Ishikawa (cell line): ENCODE measurements at regions not wholly inside any gene's neighbourhood (a gene's known extent, or its start where the extent isn't known, plus 50 kb on each side); places are given as distances from the start of the nearest gene placed in this dataset.

Source experiments
- CEBPB ChIP-seq: IDR thresholded peaks from 2 replicates; pipeline ENCODE4 v1.6.1; 2012
- CREB1 ChIP-seq: IDR thresholded peaks from 2 replicates; pipeline ENCODE4 v1.6.1; 2012; ENCODE audit warnings: low read depth
- EP300 ChIP-seq: IDR thresholded peaks from 2 replicates; pipeline ENCODE4 v1.6.1; 2012; ENCODE audit warnings: borderline replicate concordance
- FOXM1 ChIP-seq: IDR thresholded peaks from 2 replicates; pipeline ENCODE4 v1.6.1; 2012; ENCODE audit warnings: low read depth, borderline replicate concordance
- MAX ChIP-seq: IDR thresholded peaks from 2 replicates; pipeline ENCODE4 v1.6.1; 2012
- NFIC ChIP-seq: IDR thresholded peaks from 2 replicates; pipeline ENCODE4 v1.6.1; 2012
- RAD21 ChIP-seq: IDR thresholded peaks from 2 replicates; pipeline ENCODE4 v1.6.1; 2012; ENCODE audit warnings: low read depth
- TAF1 ChIP-seq: IDR thresholded peaks from 2 replicates; pipeline ENCODE4 v1.6.1; 2012; ENCODE audit warnings: low read depth, mild to moderate bottlenecking
- TEAD4 ChIP-seq: IDR thresholded peaks from 2 replicates; pipeline ENCODE4 v1.6.1; 2012
- YY1 ChIP-seq: IDR thresholded peaks from 2 replicates; pipeline ENCODE4 v1.6.1; 2012; ENCODE audit warnings: low read depth
- TF ChIP-seq, protein P1 (sequence below): IDR thresholded peaks from 2 replicates; pipeline ENCODE4 v1.6.1; 2012; ENCODE audit warnings: low read depth, mild to moderate bottlenecking
- TF ChIP-seq, protein P2 (sequence below): IDR thresholded peaks from 2 replicates; pipeline ENCODE4 v1.6.1; 2012

DNA sequence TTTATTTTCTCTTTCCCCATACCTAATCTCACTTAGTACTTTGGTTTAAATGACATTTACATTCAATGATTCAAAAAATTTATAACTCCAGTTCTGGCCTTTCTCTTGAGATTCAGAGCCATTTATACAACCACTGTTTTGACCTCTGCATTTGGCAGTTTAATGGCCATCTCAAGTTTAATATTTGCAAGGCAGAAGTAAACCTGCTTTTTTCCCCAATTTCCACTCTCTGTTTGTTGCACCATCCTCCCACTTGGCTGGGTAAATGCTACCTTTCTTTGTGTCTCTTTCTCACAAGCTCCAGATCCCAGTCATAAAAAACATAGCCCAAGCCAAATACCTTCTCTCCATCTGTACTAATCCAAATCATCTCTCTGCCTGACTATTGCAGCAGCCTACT, 315.2 kb upstream of the MTPN start:
- TF ChIP-seq CREB1 (no peak), TEAD4 (no peak), YY1 (no peak), EP300 (no peak), NFIC (no peak), RAD21 (no peak), TAF1 (no peak), CEBPB (no peak), FOXM1 (no peak), MAX (no peak)
- TF ChIP-seq, protein P1, sequence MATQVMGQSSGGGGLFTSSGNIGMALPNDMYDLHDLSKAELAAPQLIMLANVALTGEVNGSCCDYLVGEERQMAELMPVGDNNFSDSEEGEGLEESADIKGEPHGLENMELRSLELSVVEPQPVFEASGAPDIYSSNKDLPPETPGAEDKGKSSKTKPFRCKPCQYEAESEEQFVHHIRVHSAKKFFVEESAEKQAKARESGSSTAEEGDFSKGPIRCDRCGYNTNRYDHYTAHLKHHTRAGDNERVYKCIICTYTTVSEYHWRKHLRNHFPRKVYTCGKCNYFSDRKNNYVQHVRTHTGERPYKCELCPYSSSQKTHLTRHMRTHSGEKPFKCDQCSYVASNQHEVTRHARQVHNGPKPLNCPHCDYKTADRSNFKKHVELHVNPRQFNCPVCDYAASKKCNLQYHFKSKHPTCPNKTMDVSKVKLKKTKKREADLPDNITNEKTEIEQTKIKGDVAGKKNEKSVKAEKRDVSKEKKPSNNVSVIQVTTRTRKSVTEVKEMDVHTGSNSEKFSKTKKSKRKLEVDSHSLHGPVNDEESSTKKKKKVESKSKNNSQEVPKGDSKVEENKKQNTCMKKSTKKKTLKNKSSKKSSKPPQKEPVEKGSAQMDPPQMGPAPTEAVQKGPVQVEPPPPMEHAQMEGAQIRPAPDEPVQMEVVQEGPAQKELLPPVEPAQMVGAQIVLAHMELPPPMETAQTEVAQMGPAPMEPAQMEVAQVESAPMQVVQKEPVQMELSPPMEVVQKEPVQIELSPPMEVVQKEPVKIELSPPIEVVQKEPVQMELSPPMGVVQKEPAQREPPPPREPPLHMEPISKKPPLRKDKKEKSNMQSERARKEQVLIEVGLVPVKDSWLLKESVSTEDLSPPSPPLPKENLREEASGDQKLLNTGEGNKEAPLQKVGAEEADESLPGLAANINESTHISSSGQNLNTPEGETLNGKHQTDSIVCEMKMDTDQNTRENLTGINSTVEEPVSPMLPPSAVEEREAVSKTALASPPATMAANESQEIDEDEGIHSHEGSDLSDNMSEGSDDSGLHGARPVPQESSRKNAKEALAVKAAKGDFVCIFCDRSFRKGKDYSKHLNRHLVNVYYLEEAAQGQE, result no peak
- TF ChIP-seq, protein P2, sequence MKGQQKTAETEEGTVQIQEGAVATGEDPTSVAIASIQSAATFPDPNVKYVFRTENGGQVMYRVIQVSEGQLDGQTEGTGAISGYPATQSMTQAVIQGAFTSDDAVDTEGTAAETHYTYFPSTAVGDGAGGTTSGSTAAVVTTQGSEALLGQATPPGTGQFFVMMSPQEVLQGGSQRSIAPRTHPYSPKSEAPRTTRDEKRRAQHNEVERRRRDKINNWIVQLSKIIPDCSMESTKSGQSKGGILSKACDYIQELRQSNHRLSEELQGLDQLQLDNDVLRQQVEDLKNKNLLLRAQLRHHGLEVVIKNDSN, result no peak
